ENCODE measurements at regions not wholly inside any gene's neighbourhood (a gene's known extent, or its start where the extent isn't known, plus 50 kb on each side); places are given as distances from the start of the nearest gene placed in this dataset.

- Histone ChIP-seq H3K9me1 (ENCODE audit: control insufficient read depth, insufficient read depth, low read length) (no peaks in the 10 kb centered on the region), H3K4me2 (ENCODE audit: insufficient read depth, low read length) (no peak overlapping the region), H3K9me3 (replicated peaks; ENCODE audit: control insufficient read depth, insufficient read depth, low read depth, low read length) (no peaks in the 10 kb centered on the region), H2AFZ (ENCODE audit: low read depth, low read length) (no peak overlapping the region), H4K20me1 (replicated peaks; ENCODE audit: control insufficient read depth, insufficient read depth, low read length) (no peaks in the 10 kb centered on the region), H3K27ac (ENCODE audit: extremely low read depth, low read depth, low read length) (no peak overlapping the region), H3K27me3 (ENCODE audit: control insufficient read depth in 2 of 2, insufficient read depth in 2 of 2, low read length in 2 of 2) (peaks cover 0 to 7% of the 10 kb centered on the region in 2 experiments; a peak in 1 of 5 replicates), H3K9ac (ENCODE audit: insufficient read depth in 1 of 2, low read depth in 2 of 2, low read length in 2 of 2) (no peak overlapping the region), H3K4me1 (replicated peaks in 1 of 2; ENCODE audit: control insufficient read depth in 2 of 2, insufficient read depth in 2 of 2, low read length in 2 of 2) (no peaks in the 10 kb centered on the region; a peak in 1 of 5 replicates), H3K4me3 (no peak overlapping the region), H3K36me3 (ENCODE audit: control insufficient read depth, insufficient read depth, low read length) (no peaks in the 10 kb centered on the region), H3K79me2 (ENCODE audit: control insufficient read depth, insufficient read depth, low read length) (no peaks in the 10 kb centered on the region)
- ATAC-seq (no peak), DNase-seq (ENCODE audit: extremely low read depth in 1 of 4, low spot score in 3 of 4) (no peak), FAIRE-seq (no peak)
- no TSS peak for BruUV-seq (replicated peaks)
- no peak for TF ChIP-seq DLX4 (CRISPR knock-in tag; IDR thresholded peaks at IDR 0.05)
- TF ChIP-seq IRF2 (CRISPR knock-in tag; IDR thresholded peaks at IDR 0.05) = no peak
- no peak for TF ChIP-seq EP300 (IDR thresholded peaks at IDR 0.05; ENCODE audit: low read length)
- no peak for TF ChIP-seq FOXA3 (CRISPR knock-in tag; conservative IDR thresholded peaks at IDR 0.05 in 1 of 2, IDR thresholded peaks at IDR 0.05 in 1 of 2)
- no peak for TF ChIP-seq NRF1 (conservative IDR thresholded peaks at IDR 0.05 in 1 of 2, IDR thresholded peaks at IDR 0.05 in 1 of 2)
- no peak for TF ChIP-seq EWSR1 (IDR thresholded peaks at IDR 0.05; ENCODE audit: borderline replicate concordance, low read depth, partially characterized antibody)
- no peak for TF ChIP-seq ZNF354B (CRISPR knock-in tag; IDR thresholded peaks at IDR 0.05)
- ChIA-PET CTCF (ENCODE audit: low intra/inter-chr PET ratio) (no interaction called here), POLR2A (no interaction called here)
- WGBS (ENCODE audit: insufficient coverage, low coverage, missing lambda C conversion rate) = 4% methylated on average over 4 of the region's 6 CpGs
- in situ Hi-C loops (cut with MboI) (no loop called here), intact Hi-C loops (cut with micrococcal nuclease) (no loop called here)
These were observed 232.7 kb upstream of the COPS8 start for GRCh38 chr2:236852977-236853374.

Data from K562 (cell line).